Heart right ventricle (tissue), 16 donors: ENCODE measurements at regions not wholly inside any gene's neighbourhood (a gene's known extent, or its start where the extent isn't known, plus 50 kb on each side); places are given as distances from the start of the nearest gene placed in this dataset.

Experiments used
- ATAC-seq, 8 donors: fragments of 200-7000 bp; cut with Tn5 transposase; one replicate each; pipeline ENCODE4 v1.9.1; 2020; ENCODE audit warnings: mild to moderate bottlenecking in 8 of 8, moderate library complexity in 8 of 8, moderate number of reproducible peaks in 1 of 8
- DNase-seq, 2 donors: peaks; one replicate each; pipeline ENCODE4 v3.0.0-alpha.2; 2020
- H3K27ac ChIP-seq, 10 donors: fragments of 200-600 bp; sonication (generic) in 2 of 10; one replicate each; pipeline versions ENCODE4 v1.5.0 to v1.8.0; 2020 to 2022; ENCODE audit warnings: mild to moderate bottlenecking in 3 of 10
- H3K27me3 ChIP-seq, 7 donors: fragments of 200-600 bp; one replicate each; pipeline ENCODE4 v1.8.0; 2021 to 2022; ENCODE audit warnings: mild to moderate bottlenecking in 2 of 7
- H3K36me3 ChIP-seq, 9 donors: fragments of 200-600 bp; sonication (generic) in 1 of 9; one replicate each; pipeline versions ENCODE4 v1.5.0 to v1.8.0; 2020 to 2022; ENCODE audit warnings: mild to moderate bottlenecking in 2 of 9
- H3K4me1 ChIP-seq, 9 donors: fragments of 200-600 bp; sonication (generic) in 1 of 9; one replicate each; pipeline versions ENCODE4 v1.5.0 to v1.8.0; 2020 to 2022; ENCODE audit warnings: mild to moderate bottlenecking in 4 of 9
- H3K4me3 ChIP-seq, 10 donors: fragments of 200-600 bp; sonication (generic) in 2 of 10; one replicate each; pipeline versions ENCODE4 v1.5.0 to v1.8.0; 2020 to 2022; ENCODE audit warnings: mild to moderate bottlenecking in 7 of 10, moderate library complexity in 2 of 10
- H3K9me3 ChIP-seq, 11 donors: fragments of 200-600 bp in 10 of 11; sonication (generic) in 2 of 11; one replicate each; pipeline versions ENCODE4 v1.5.0 to v1.8.0; 2013 to 2022; ENCODE audit warnings: mild to moderate bottlenecking in 2 of 11, control low read depth in 1 of 11, moderate library complexity in 1 of 11
- CTCF ChIP-seq, 9 donors: fragments of 200-600 bp; sonication (generic) in 2 of 9; IDR thresholded peaks; one replicate each; pipeline versions ENCODE4 v1.5.0 to v1.8.0; 2021 to 2022; ENCODE audit warnings: antibody characterized with exemption in 9 of 9, mild to moderate bottlenecking in 5 of 9, moderate library complexity in 1 of 9
- WGBS, 2 donors: extraction: QIAGEN DNeasy Blood & Tissue Kit; methylation state at CpG; one replicate each; pipeline ENCODE4 v1.1.7; 2013; ENCODE audit warnings: inconsistent platforms in 1 of 2; 5-methylcytosine and 5-hydroxymethylcytosine counted together
- intact Hi-C, 10 donors: fragments of 100-400 bp; cut with DNase I; formaldehyde crosslinking; loops; one replicate each; pipeline versions ENCODE4 v1.11.1 to v1.14.2; 2022
- donor health status: Arrhythmogenic right ventricular cardiomyopathy.
- donor health status: ischemic (EF 13 %, LVEDD 7.1; RV severe dilation, severe dysfunction).
- donor health status: healthy with polysubstance abuse.
- donor health status: DM: no; HTN: yes; CAD: no.
- donor health status: DM: no; HTN: no; CAD: no.
- donor health status: ischemic (EF 25% LVEDD 6.9; RV normal size, moderate dysfunction).
- donor health status: ischemic (EF 25% LVEDD 5.7; RV mildly dilated, moderate dysfunction).
- donor health status: healthy.
- donor health status: DM: yes; HTN: yes; CAD: no.
- donor health status: Ischemic cardiomyopathy.
- donor health status: ischemic (EF 35%, LVEDD 5.7; RV mildly dilated, moderate dysfunction).
- donor health status: nonischemic (EF 11% LVEDD 7.7; RV severe dilation, severe dysfunction).
- donor health status: DM: yes; HTN: yes; CAD: no.
- donor health status: PGD.
- donor health status: ischemic (EF 29% LVEDD 5.4; RV normal size, mild dysfunction).
- donor health status: nonischemic (EF 23%, LVEDD 6.1; RV moderate dilation, normal function).

- no peaks in the 10 kb centered on the region for H3K36me3 ChIP-seq
- no peak overlapping the region for H3K27ac ChIP-seq
- intact Hi-C loops: no loop called here
- H3K9me3 ChIP-seq: no peaks in the 10 kb centered on the region
- ATAC-seq (no peak), DNase-seq (no peak)
- 42 to 75% methylated on average over 1 of the region's 1 CpG for WGBS, 2 donors
- H3K4me1 ChIP-seq: no peaks in the 10 kb centered on the region
- no peak for TF ChIP-seq CTCF (IDR thresholded peaks at IDR 0.05)
- H3K4me3 ChIP-seq: no peak overlapping the region
- H3K27me3 ChIP-seq: peaks cover 0 to 8% (median 0%) of the 10 kb centered on the region in 7 donors
Measured at GRCh38 chr6:29999416-29999815, 57.1 kb downstream of the HLA-A start.

GRCh38 chr6:30000156-30000791, 57.9 kb downstream of the HLA-A start:
- H3K4me3 ChIP-seq: no peak overlapping the region
- DNase-seq (no peak), ATAC-seq (no peak)
- peaks cover 0 to 8% (median 0%) of the 10 kb centered on the region in 7 donors for H3K27me3 ChIP-seq
- H3K36me3 ChIP-seq: no peaks in the 10 kb centered on the region
- intact Hi-C loops: loop anchor here in 1 of 10 donors (10.0 kb wide), 1 partner anchor 75 kb away; no protein-coding TSS in a partner anchor
- WGBS, 2 donors: 84 to 88% methylated on average over 9 of the region's 9 CpGs
- H3K9me3 ChIP-seq: no peaks in the 10 kb centered on the region
- no peak overlapping the region for H3K27ac ChIP-seq
- H3K4me1 ChIP-seq: no peaks in the 10 kb centered on the region
- TF ChIP-seq CTCF (IDR thresholded peaks at IDR 0.05): no peak

GRCh38 chr6:30002871-30003270, 58.2 kb upstream of the POLR1H start:
- H3K4me3 ChIP-seq: no peak overlapping the region

GRCh38 chr6:30005482-30005881, 55.6 kb upstream of the POLR1H start:
- peak overlapping the region in 2 of 10 donors; percentile 71 to 92 for H3K4me3 ChIP-seq
- no peaks in the 10 kb centered on the region for H3K9me3 ChIP-seq
- intact Hi-C loops: loop anchor here in 1 of 10 donors (10.0 kb wide), 1 partner anchor 81 kb away; no protein-coding TSS in a partner anchor
- 94 to 98% methylated on average over 3 of the region's 3 CpGs for WGBS, 2 donors
- TF ChIP-seq CTCF (IDR thresholded peaks at IDR 0.05): no peak
- peaks cover 0 to 39% (median 14%) of the 10 kb centered on the region in 7 donors for H3K27me3 ChIP-seq
- no peak for DNase-seq
- H3K36me3 ChIP-seq: no peaks in the 10 kb centered on the region
- H3K4me1 ChIP-seq: peaks cover 2 to 21% (median 16%) of the 10 kb centered on the region in 9 donors
- ATAC-seq: no peak
- H3K27ac ChIP-seq: no peak overlapping the region

More at GRCh38 chr6:30002871-30003270, 58.2 kb upstream of the POLR1H start:
- WGBS, 2 donors: 69 to 75% methylated on average over 3 of the region's 3 CpGs
- no peaks in the 10 kb centered on the region for H3K36me3 ChIP-seq
- H3K27ac ChIP-seq: no peak overlapping the region
- ATAC-seq (no peak), DNase-seq (no peak)
- peaks cover 0 to 29% (median 12%) of the 10 kb centered on the region in 7 donors for H3K27me3 ChIP-seq
- peaks cover 2 to 21% (median 16%) of the 10 kb centered on the region in 9 donors for H3K4me1 ChIP-seq
- intact Hi-C loops: loop anchor here in 1 of 10 donors (10.0 kb wide), 1 partner anchor 78 kb away; no protein-coding TSS in a partner anchor
- no peaks in the 10 kb centered on the region for H3K9me3 ChIP-seq
- TF ChIP-seq CTCF (IDR thresholded peaks at IDR 0.05): no peak
